Left lung (tissue), 4 donors: ENCODE measurements at regions not wholly inside any gene's neighbourhood (a gene's known extent, or its start where the extent isn't known, plus 50 kb on each side); places are given as distances from the start of the nearest gene placed in this dataset.

Experiments used
- ATAC-seq: fragments of 200-7000 bp; cut with Tn5 transposase; one replicate; pipeline ENCODE4 v1.9.1; 2020; ENCODE audit warnings: moderate library complexity
- DNase-seq, 4 donors: peaks; one replicate each; pipeline ENCODE4 v3.0.0-alpha.2; 2013 to 2020
- H3K27ac ChIP-seq, 2 donors: fragments of 200-600 bp; sonication (generic) in 1 of 2; one replicate each; pipeline versions ENCODE4 v1.5.0 to v1.8.0; 2020 to 2021
- H3K27me3 ChIP-seq, 2 donors: fragments of 200-600 bp; sonication (generic) in 1 of 2; one replicate each; pipeline versions ENCODE4 v1.5.0 to v1.8.0; 2020 to 2021
- H3K36me3 ChIP-seq, 2 donors: fragments of 200-600 bp; sonication (generic) in 1 of 2; one replicate each; pipeline versions ENCODE4 v1.5.0 to v1.8.0; 2020 to 2021
- H3K4me1 ChIP-seq, 2 donors: fragments of 200-600 bp; one replicate each; pipeline ENCODE4 v1.8.0; 2021
- H3K4me3 ChIP-seq, 2 donors: fragments of 200-600 bp; sonication (generic) in 1 of 2; one replicate each; pipeline versions ENCODE4 v1.5.0 to v1.8.0; 2020 to 2021; ENCODE audit warnings: mild to moderate bottlenecking in 1 of 2
- H3K9me3 ChIP-seq, 2 donors: fragments of 200-600 bp; sonication (generic) in 1 of 2; one replicate each; pipeline versions ENCODE4 v1.5.0 to v1.8.0; 2020 to 2021
- intact Hi-C, 2 donors: fragments of 100-400 bp; cut with DNase I; formaldehyde crosslinking; loops; one replicate each; pipeline versions ENCODE4 v1.11.2 to v1.14.2; 2022
- TF ChIP-seq, protein P1 (sequence below), 2 donors: fragments of 200-600 bp; sonication (generic) in 1 of 2; IDR thresholded peaks; one replicate each; pipeline versions ENCODE4 v1.5.0 to v1.8.0; 2021; ENCODE audit warnings: antibody characterized with exemption in 2 of 2
- donor health status: DM: no; HTN: yes; CAD: no.
- donor health status: DM: no; HTN: no; CAD: no.

DNA sequence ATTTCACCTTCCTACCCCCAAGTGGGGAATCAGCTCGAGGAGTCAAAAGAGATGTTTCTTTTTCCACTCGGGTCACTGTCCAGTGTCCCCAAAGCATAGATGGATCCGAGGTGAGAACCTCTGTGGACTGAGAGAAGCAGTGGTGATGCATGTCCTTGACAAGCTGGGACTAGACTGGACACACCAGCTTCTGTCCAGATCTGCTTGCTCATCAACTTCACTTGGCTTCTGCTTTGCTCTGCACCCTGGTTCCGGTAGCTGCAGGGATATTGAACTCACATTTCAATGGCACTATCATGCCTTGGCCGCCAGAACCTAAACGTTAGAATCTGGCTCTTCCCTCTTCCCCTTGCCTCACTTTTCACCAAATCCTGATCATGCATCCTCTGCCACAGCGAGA, 50.3 kb upstream of the CXCL12 start:
- Histone ChIP-seq H3K4me1 (peaks cover 0 to 3% of the 10 kb centered on the region in 2 donors), H3K9me3 (peaks cover 0 to 7% of the 10 kb centered on the region in 2 donors), H3K27ac (no peak overlapping the region), H3K36me3 (no peaks in the 10 kb centered on the region), H3K27me3 (no peaks in the 10 kb centered on the region), H3K4me3 (no peak overlapping the region)
- TF ChIP-seq, protein P1, sequence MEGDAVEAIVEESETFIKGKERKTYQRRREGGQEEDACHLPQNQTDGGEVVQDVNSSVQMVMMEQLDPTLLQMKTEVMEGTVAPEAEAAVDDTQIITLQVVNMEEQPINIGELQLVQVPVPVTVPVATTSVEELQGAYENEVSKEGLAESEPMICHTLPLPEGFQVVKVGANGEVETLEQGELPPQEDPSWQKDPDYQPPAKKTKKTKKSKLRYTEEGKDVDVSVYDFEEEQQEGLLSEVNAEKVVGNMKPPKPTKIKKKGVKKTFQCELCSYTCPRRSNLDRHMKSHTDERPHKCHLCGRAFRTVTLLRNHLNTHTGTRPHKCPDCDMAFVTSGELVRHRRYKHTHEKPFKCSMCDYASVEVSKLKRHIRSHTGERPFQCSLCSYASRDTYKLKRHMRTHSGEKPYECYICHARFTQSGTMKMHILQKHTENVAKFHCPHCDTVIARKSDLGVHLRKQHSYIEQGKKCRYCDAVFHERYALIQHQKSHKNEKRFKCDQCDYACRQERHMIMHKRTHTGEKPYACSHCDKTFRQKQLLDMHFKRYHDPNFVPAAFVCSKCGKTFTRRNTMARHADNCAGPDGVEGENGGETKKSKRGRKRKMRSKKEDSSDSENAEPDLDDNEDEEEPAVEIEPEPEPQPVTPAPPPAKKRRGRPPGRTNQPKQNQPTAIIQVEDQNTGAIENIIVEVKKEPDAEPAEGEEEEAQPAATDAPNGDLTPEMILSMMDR (IDR thresholded peaks at IDR 0.05) = no peak
- DNase-seq = no peak
- intact Hi-C loops = no loop called here
- no peak for ATAC-seq

DNA sequence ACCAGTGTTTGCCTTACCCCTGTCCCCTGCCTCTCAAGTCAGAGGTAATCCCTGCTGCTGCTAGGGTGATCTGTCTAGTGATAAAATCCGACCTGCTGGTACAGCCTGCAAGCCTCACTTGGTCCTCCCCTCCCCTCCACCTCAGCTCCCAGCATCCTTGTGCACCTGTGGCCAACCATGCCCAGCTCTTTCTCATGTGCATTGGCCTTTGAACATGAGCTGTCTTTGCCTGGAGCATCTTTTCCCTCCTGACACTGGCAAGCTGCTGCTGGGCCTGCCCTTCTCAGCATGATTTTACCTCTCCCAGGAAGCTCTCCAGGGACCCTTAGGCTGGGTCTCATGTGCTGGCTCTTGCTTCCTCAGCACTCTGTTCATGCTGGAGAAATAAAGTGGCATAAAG, 51.3 kb upstream of the CXCL12 start:
- intact Hi-C loops = no loop called here
- DNase-seq = no peak
- TF ChIP-seq, protein P1 (IDR thresholded peaks at IDR 0.05) = no peak
- peaks cover 0 to 7% of the 10 kb centered on the region in 2 donors for H3K9me3 ChIP-seq
- no peak overlapping the region for H3K4me3 ChIP-seq
- peaks cover 0 to 3% of the 10 kb centered on the region in 2 donors for H3K4me1 ChIP-seq
- no peak overlapping the region for H3K27ac ChIP-seq
- H3K36me3 ChIP-seq = no peaks in the 10 kb centered on the region
- no peaks in the 10 kb centered on the region for H3K27me3 ChIP-seq
- no peak for ATAC-seq

DNA sequence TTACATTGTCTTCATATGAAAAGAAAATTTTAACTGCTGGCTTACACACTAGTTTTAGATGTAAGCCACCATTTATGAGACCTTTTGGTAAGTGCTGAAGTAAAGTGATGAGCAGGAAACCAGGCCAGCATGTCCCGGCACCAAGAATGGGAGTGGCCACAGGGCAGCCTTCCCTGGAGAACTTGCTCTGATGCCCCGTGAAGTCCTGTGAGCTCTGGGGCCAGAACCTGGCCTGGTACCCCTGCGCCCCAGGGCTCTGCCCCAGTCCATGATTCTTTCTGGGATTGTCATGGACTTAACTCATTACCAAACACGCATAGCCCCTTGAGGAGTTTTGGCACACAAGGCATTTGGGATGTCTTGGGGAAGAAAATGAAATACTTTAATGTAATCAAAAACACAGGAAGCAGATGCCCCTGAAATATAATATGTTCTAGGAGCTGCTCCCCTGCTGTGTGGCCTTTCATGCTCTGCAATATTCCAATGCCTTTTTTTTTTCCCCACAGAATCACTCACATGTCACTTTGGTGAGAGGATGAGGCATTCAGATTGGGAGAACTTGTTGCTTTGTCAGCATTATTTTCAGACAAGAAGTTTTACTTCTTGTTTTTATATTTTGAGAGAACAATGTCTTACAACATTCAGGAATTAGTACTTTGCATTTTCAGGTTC, 53.1 kb upstream of the CXCL12 start:
- H3K4me1 ChIP-seq = peaks cover 0 to 3% of the 10 kb centered on the region in 2 donors
- H3K27ac ChIP-seq = peak overlapping the region; percentile 60 to 62
- no peak overlapping the region for H3K4me3 ChIP-seq
- no peaks in the 10 kb centered on the region for H3K36me3 ChIP-seq
- DNase-seq (no peak), ATAC-seq (peak; percentile 47)
- no peaks in the 10 kb centered on the region for H3K27me3 ChIP-seq
- intact Hi-C loops = no loop called here
- peaks cover 0 to 7% of the 10 kb centered on the region in 2 donors for H3K9me3 ChIP-seq
- TF ChIP-seq, protein P1 (IDR thresholded peaks at IDR 0.05) = no peak

DNA sequence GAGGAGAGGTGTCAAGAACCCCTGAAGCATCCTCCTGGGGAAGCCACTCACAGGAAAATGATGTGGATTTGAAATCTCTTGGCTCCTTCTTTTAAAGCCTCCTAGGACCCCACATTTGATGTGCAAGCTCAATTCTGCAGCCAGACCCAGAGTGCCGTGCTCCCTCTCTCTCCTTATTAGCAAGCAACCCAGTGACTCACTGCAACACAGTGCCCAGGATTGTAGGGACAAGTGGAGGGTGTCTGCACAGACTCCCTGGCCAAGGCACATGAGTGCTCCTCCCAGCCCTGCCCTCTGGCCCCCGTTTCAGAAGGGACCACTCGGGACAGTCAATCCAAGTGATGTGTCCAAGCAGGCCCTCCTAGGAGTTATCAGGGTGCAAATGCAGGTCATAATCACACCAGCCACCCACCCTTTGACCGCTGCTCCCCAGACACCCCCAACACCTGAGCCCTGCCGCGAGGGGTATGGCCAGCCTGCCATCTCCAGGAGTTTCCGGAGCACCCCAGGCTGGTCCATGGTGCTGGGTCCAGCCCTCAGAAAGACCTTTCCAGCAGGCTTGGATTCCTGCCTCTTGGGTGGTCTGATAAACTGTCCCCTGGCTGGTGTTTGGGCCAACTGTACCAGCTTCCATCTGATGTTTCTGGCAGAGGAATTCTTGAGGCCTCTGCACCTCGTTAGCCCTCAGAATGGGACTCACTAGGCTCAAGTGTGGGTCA, 54.5 kb upstream of the CXCL12 start:
- Histone ChIP-seq H3K36me3 (no peaks in the 10 kb centered on the region), H3K27me3 (no peaks in the 10 kb centered on the region), H3K4me3 (no peak overlapping the region), H3K9me3 (peaks cover 0 to 6% of the 10 kb centered on the region in 2 donors), H3K4me1 (peaks cover 0 to 3% of the 10 kb centered on the region in 2 donors), H3K27ac (peak overlapping the region; percentile 62)
- intact Hi-C loops = no loop called here
- TF ChIP-seq, protein P1 (IDR thresholded peaks at IDR 0.05) = no peak
- DNase-seq = no peak
- peak; percentile 30 for ATAC-seq

DNA sequence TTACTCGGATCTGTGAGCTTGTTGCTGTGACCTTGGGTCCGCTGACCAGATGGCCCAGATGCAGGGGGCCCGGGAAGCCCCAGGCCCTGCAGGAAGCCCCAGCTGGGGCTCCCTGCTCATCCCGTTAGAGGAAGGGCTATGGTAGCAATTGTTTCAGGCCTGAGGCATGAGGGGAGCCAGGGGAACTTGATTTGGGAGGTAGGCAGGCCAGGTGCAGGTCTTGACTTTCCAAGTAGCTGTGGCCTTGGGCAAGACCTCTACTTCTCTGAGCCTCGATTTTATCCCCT, 55.0 kb upstream of the CXCL12 start:
- H3K9me3 ChIP-seq = peaks cover 0 to 11% of the 10 kb centered on the region in 2 donors
- no peaks in the 10 kb centered on the region for H3K36me3 ChIP-seq
- no peaks in the 10 kb centered on the region for H3K27me3 ChIP-seq
- H3K4me3 ChIP-seq = no peak overlapping the region
- peaks cover 0 to 3% of the 10 kb centered on the region in 2 donors for H3K4me1 ChIP-seq
- TF ChIP-seq, protein P1 (IDR thresholded peaks at IDR 0.05) = no peak
- no peak overlapping the region for H3K27ac ChIP-seq
- no peak for DNase-seq
- no peak for ATAC-seq
- intact Hi-C loops = no loop called here
